Natural killer cell (primary cell): ENCODE measurements at regions not wholly inside any gene's neighbourhood (a gene's known extent, or its start where the extent isn't known, plus 50 kb on each side); places are given as distances from the start of the nearest gene placed in this dataset.

Experiments used
- ATAC-seq, 3 donors: fragments of 150-1000 bp in 2 of 3; fragments of 200-7000 bp in 1 of 3; cut with Tn5 transposase; 1 replicate in 1 of 3; 2 replicates in 2 of 3; pipeline ENCODE4 v1.10.0; 2021; ENCODE audit warnings: mild to moderate bottlenecking in 2 of 3, moderate library complexity in 2 of 3
- DNase-seq, 2 donors: peaks; one replicate each; pipeline versions ENCODE4 v3.0.0 to v3.0.0-alpha.2; 2013 to 2021; ENCODE audit warnings: mixed read lengths in 1 of 2
- H3K27ac ChIP-seq: one replicate; pipeline ENCODE4 v1.5.1; 2013; ENCODE audit warnings: mild to moderate bottlenecking, low read length
- H3K27me3 ChIP-seq: one replicate; pipeline ENCODE4 v1.6.1; 2013; ENCODE audit warnings: low read length; ENCODE audit not compliant: control insufficient read depth, insufficient read depth
- H3K36me3 ChIP-seq: one replicate; pipeline ENCODE4 v1.6.1; 2013; ENCODE audit warnings: low read length; ENCODE audit not compliant: control insufficient read depth, insufficient read depth
- H3K4me1 ChIP-seq: one replicate; pipeline ENCODE4 v1.6.1; 2013; ENCODE audit warnings: low read length; ENCODE audit not compliant: control insufficient read depth, insufficient read depth
- H3K4me3 ChIP-seq: one replicate; pipeline ENCODE4 v1.5.1; 2013; ENCODE audit warnings: low read length
- H3K9me3 ChIP-seq: one replicate; pipeline ENCODE4 v1.6.1; 2013; ENCODE audit warnings: low read length; ENCODE audit not compliant: control insufficient read depth, insufficient read depth
- H3K27ac Mint-ChIP-seq, 2 donors: one replicate each; pipeline ENCODE4 v1.8.0; 2022; ENCODE audit warnings: mild to moderate bottlenecking in 2 of 2, mixed read lengths in 2 of 2, moderate library complexity in 1 of 2
- H3K27me3 Mint-ChIP-seq, 2 donors: one replicate each; pipeline ENCODE4 v1.8.0; 2022; ENCODE audit warnings: low read depth in 2 of 2, mixed read lengths in 2 of 2
- H3K36me3 Mint-ChIP-seq: one replicate; pipeline ENCODE4 v1.8.0; 2022; ENCODE audit warnings: mixed read lengths
- H3K4me1 Mint-ChIP-seq, 2 donors: one replicate each; pipeline ENCODE4 v1.8.0; 2022; ENCODE audit warnings: mixed read lengths in 2 of 2
- H3K4me3 Mint-ChIP-seq: one replicate; pipeline ENCODE4 v1.8.0; 2022; ENCODE audit warnings: mild to moderate bottlenecking, moderate library complexity, mixed read lengths
- H3K9me3 Mint-ChIP-seq, 2 donors: one replicate each; pipeline ENCODE4 v1.8.0; 2022; ENCODE audit warnings: mixed read lengths in 2 of 2
- WGBS: methylation state at CpG from one replicate; pipeline ENCODE4 v1.1.7; 2013; ENCODE audit warnings: missing lambda C conversion rate; ENCODE audit not compliant: insufficient coverage; 5-methylcytosine and 5-hydroxymethylcytosine counted together
- intact Hi-C: fragments of 100-400 bp; cut with micrococcal nuclease; formaldehyde crosslinking; loops from one replicate; pipeline ENCODE4 v1.14.2; 2022
- TF ChIP-seq, protein P1 (sequence below): fragments of 200-600 bp; IDR thresholded peaks from one replicate; pipeline ENCODE4 v1.8.0; 2022; ENCODE audit warnings: antibody characterized with exemption

DNA sequence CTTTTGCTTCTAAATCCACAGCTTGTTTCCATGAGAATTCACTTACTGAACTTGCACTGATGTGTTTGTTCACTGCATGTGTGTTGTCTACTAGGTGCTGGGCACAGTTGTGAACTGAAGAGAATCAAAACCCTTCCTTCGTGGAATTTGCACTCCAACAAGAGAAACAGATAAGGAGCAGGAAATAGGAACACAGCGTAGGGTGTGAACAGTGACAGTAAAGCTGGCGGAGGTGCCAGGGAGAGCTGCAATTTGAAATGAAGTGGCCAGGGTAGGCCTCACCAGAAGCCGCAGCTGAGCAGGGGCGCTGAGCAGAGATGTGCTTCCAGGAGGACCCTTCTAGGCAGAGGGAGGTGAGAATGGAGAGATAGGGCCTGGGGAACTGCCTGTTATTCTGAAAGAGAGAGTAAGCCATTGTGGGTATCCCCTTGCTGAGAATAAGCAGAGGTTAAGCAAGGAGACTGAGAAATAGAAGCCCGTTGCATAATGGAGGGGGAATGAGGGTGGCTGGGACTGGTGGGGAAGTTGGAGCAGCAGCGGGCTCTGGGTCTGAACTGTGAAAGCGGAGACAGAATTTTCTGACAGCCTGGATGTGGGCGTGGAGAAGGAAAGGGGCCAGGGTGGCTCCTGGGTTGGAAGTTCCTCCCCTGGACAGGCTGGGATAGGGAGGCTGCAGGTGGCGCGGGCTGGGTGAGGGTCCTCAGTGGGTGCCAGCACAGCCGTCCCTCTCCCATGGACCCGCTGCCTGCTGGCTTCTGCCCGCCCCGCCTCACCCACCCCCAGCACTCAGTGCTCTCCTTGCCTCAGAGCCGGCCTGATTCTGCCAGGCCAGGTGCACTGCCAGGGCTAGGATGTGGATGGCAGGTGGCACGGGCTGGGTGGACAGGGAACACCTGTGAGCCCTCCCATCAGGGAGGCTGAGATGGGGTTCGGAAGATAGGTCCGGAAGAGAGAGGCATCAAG, 114.7 kb upstream of the AFDN start:
- Mint-ChIP-seq H3K4me1 (peaks cover 8 to 9% of the 10 kb centered on the region in 2 donors), H3K27ac (no peak overlapping the region), H3K9me3 (peaks cover 0 to 2% of the 10 kb centered on the region in 2 donors), H3K27me3 (peaks cover 38 to 72% of the 10 kb centered on the region in 2 donors), H3K36me3 (no peaks in the 10 kb centered on the region), H3K4me3 (no peak overlapping the region)
- ATAC-seq (no peak), DNase-seq (no peak)
- H3K4me1 ChIP-seq, result no peaks in the 10 kb centered on the region
- H3K27me3 ChIP-seq, result peaks cover 4% of the 10 kb centered on the region
- no peak overlapping the region for H3K4me3 ChIP-seq
- H3K9me3 ChIP-seq, result no peaks in the 10 kb centered on the region
- intact Hi-C loops, result no loop called here
- no peak overlapping the region for H3K27ac ChIP-seq
- no peaks in the 10 kb centered on the region for H3K36me3 ChIP-seq
- 88% methylated on average over 19 of the region's 19 CpGs for WGBS
- TF ChIP-seq, protein P1, sequence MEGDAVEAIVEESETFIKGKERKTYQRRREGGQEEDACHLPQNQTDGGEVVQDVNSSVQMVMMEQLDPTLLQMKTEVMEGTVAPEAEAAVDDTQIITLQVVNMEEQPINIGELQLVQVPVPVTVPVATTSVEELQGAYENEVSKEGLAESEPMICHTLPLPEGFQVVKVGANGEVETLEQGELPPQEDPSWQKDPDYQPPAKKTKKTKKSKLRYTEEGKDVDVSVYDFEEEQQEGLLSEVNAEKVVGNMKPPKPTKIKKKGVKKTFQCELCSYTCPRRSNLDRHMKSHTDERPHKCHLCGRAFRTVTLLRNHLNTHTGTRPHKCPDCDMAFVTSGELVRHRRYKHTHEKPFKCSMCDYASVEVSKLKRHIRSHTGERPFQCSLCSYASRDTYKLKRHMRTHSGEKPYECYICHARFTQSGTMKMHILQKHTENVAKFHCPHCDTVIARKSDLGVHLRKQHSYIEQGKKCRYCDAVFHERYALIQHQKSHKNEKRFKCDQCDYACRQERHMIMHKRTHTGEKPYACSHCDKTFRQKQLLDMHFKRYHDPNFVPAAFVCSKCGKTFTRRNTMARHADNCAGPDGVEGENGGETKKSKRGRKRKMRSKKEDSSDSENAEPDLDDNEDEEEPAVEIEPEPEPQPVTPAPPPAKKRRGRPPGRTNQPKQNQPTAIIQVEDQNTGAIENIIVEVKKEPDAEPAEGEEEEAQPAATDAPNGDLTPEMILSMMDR, result no peak

DNA sequence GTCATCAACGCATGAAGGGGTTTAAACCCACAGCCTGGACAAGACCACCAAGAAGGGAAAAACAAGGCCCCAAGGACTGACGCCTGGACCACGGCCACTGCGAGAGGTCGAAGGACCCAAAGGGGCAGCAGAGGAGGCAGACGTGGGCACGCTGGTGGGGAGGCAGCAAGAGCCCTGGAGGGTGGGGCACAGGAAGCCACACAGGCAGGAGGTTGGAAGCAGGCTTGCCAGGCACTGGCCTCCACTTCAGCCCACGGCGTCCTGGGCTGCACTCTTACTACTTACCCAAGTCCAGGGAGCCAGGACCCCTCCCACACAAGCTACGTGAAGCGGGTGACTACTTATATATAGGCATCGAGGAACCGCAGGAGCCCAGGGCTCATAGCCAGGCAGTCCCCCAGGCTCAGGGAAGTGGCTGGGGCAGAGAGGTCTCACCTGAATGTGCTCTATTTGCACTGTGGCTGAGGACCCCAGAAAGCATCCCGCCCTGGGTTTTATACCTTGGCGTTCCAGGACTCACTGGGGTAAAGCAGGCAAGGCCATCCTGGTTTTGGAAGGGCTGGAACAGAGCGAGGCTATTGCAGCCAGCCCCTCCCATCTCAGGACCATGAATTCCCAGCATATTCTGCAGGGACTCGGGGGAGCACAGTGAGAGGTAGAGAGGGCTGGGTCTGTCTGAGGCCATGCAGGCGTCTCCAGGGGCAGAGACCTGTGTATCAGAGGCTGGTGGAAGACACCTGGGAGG, 113.8 kb upstream of the AFDN start:
- Mint-ChIP-seq H3K4me1 (peaks cover 0 to 9% of the 10 kb centered on the region in 2 donors), H3K36me3 (no peaks in the 10 kb centered on the region), H3K27me3 (peaks cover 35 to 72% of the 10 kb centered on the region in 2 donors), H3K27ac (no peak overlapping the region), H3K4me3 (no peak overlapping the region), H3K9me3 (peaks cover 0 to 2% of the 10 kb centered on the region in 2 donors)
- Histone ChIP-seq H3K27me3 (no peaks in the 10 kb centered on the region), H3K4me1 (no peaks in the 10 kb centered on the region), H3K9me3 (no peaks in the 10 kb centered on the region), H3K36me3 (no peaks in the 10 kb centered on the region), H3K4me3 (no peak overlapping the region), H3K27ac (no peak overlapping the region)
- intact Hi-C loops, result no loop called here
- DNase-seq, result no peak
- TF ChIP-seq, protein P1, result no peak
- ATAC-seq, result no peak
- 85% methylated on average over 16 of the region's 18 CpGs for WGBS

GRCh38 chr6:167714152-167714551, 112.6 kb upstream of the AFDN start:
- Mint-ChIP-seq H3K4me1 (peaks cover 0 to 9% of the 10 kb centered on the region in 2 donors), H3K9me3 (no peaks in the 10 kb centered on the region), H3K36me3 (no peaks in the 10 kb centered on the region), H3K27ac (no peak overlapping the region), H3K4me3 (no peak overlapping the region), H3K27me3 (peaks cover 34 to 80% of the 10 kb centered on the region in 2 donors)
- Histone ChIP-seq H3K27me3 (no peaks in the 10 kb centered on the region), H3K4me1 (no peaks in the 10 kb centered on the region), H3K4me3 (no peak overlapping the region), H3K9me3 (no peaks in the 10 kb centered on the region), H3K36me3 (no peaks in the 10 kb centered on the region), H3K27ac (no peak overlapping the region)
- WGBS, result 52% methylated on average over 7 of the region's 8 CpGs
- intact Hi-C loops, result no loop called here
- DNase-seq (no peak), ATAC-seq (no peak)
- TF ChIP-seq, protein P1, result no peak
